ENCODE measurements at regions not wholly inside any gene's neighbourhood (a gene's known extent, or its start where the extent isn't known, plus 50 kb on each side); places are given as distances from the start of the nearest gene placed in this dataset.

DNA sequence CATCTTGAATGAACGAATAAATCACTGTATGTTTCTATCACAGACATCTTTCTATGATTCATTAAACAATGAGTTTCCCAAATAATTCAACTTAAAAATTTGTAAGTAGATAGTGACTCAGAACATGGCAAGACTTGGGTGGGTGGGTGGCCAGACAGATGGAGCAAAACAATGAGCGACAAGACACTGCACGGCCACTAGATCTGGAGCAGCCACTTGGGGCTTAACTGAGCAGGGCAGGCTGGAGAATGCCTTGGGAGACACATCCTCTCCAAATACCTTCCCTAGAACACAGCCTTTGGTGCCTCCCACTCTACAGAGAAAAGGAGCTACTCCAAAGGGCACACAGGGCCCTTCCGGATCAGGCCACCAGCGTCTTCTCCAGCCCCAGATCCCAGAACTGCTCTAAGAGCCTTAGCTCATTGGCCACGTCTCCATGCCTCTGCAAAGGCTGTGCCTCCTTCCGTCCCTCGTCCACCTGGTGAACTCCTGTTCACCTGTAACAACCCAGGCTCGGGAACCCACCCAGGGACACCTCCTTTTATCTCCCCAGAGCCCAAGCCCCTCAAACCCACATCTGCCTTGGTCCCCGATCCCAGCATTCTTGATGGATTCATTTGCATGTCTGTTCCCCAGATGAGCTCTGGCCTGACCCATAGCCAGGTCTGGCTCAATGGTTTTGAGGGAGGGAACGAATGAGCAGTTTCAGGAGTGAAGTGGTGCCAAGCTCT, 134.9 kb upstream of the IQSEC1 start:
- no peak for DNase-seq

DNA sequence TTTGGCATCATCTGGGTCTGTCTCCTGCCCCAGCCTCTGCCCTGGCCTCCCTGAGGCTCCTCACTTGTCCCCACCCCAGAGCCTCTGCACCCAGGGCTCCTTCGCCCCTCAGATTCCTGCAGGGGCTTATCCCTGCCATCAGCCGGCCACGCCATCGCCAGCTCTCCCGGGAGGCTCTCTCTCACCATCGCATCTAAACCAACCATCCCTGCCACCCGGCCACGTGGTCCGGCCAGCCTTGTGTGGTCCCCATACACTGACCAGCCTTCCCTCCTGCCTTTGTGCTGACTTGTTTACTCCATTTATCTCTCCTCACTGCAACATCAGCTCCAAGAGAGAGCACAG, 134.3 kb upstream of the IQSEC1 start:
- DNase-seq: no peak

GRCh38 chr3:13206799-13207577, 133.8 kb upstream of the IQSEC1 start:
- no peak for DNase-seq

GRCh38 chr3:13205567-13206143, 132.4 kb upstream of the IQSEC1 start:
- DNase-seq: no peak

GRCh38 chr3:13204177-13204581, 130.9 kb upstream of the IQSEC1 start:
- no peak for DNase-seq

- DNase-seq: no peak
Measured at GRCh38 chr3:13203398-13204176, 130.4 kb upstream of the IQSEC1 start.

DNA sequence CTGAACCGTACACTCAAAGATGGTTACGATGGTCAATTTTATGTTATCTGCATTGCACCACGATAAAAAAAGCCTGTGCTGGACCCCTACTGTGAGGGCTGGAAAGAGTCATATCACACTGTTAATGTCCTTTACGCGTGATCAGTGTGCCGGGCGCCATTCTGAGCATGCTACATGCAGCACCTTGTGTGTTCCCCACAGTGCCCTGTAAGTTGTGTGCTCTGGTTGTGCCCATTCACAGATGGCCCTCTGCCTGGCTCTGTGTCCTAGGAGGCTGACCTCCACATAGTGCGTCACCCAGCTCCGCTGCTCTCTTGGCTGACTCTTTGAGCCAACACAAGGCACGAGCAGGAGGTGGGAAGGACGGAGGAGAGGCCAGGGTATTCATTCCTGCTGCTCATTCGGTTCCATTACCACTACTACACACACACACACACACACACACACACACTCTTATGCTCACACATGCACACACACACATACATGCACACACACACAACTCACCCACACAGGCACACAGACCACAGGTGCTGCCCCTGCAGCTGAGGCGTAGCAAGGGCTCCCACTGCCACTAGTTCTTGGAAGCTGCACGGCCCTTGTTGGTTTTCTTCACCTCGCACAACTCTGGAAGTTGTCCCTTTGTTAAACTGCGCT, 129.6 kb upstream of the IQSEC1 start:
- no peak for DNase-seq

GRCh38 chr3:13201851-13202250, 128.6 kb upstream of the IQSEC1 start:
- no peak for DNase-seq

- no peak for DNase-seq
Measured at GRCh38 chr3:13200946-13201345, 127.7 kb upstream of the IQSEC1 start.

- no peak for DNase-seq
Measured at GRCh38 chr3:13200465-13200864, 127.2 kb upstream of the IQSEC1 start.

GRCh38 chr3:13199899-13200451, 126.7 kb upstream of the IQSEC1 start:
- no peak for DNase-seq

GRCh38 chr3:13199006-13199776, 126.0 kb upstream of the IQSEC1 start:
- DNase-seq: no peak

- no peak for DNase-seq
Measured at GRCh38 chr3:13198264-13198879, 125.1 kb upstream of the IQSEC1 start.

GRCh38 chr3:13197795-13198194, 124.6 kb upstream of the IQSEC1 start:
- no peak for DNase-seq

- DNase-seq: no peak
Measured at GRCh38 chr3:13197281-13197680, 124.1 kb upstream of the IQSEC1 start.

- no peak for DNase-seq
Measured at GRCh38 chr3:13195374-13195773, 122.1 kb upstream of the IQSEC1 start.

GRCh38 chr3:13194285-13195209, 121.3 kb upstream of the IQSEC1 start:
- no peak for DNase-seq

DNA sequence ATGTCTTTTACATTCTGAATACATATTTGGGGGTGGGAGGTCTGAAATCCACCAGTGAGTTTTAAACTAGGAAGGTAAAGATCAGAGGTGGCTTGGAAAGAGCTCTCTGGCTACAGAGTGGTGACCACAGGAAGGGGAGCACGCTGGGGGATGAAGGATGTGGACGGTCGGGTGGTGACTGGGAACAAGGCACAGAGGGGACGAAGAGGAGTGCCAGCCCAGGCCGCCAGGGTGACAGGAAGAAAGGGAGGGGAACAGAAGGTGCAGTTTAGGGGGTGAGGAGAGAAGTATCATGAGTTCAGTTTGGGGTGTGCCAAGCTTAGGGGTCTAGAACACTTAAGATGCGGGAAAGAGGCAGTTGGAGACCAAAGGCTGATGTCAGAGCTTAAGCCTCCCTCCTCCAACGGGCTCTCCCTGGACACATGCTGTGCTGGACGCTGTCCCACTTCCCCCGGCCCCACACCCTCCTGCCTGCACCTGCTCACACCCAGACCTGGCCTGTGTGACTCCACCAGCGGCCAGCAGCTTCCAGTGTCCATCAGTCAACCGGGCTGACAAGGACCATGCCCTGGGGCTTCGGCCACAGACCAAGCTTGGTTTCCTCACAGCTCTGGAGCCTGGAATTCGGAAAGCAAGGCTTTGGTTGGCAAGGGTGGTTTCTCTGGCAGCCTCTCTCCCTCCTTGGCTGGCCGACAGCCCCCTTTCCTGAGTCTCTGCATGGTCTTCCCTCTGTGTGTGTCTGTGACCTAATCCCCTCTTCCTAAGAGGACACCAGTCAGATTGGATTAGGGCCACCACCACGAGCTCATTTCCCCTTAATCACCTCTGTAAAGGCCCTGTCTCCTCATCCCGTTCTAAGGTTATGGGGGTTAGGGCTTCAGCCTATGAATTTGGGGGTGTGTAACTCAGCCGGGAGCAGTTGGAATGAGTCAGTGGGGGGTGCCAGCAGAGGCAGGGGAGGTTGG, 120.4 kb upstream of the IQSEC1 start:
- DNase-seq: no peak

All from CD4-positive, alpha-beta T cell treated with Interferon gamma for 1 hour (primary cell).